NCI-H345 treated with DMSO at 0.1 percent for 48 hours (cell line): ENCODE measurements at regions not wholly inside any gene's neighbourhood (a gene's known extent, or its start where the extent isn't known, plus 50 kb on each side); places are given as distances from the start of the nearest gene placed in this dataset.

Experiments
- DNase-seq: peaks from one replicate; lab custom pipeline; 2025; ENCODE audit not compliant: unreplicated experiment; lab: John Stamatoyannopoulos, UW

GRCh38 chr14:104523546-104523935 lies 56.0 kb upstream of the C14orf180 start:
- DNase-seq = no peak

- DNase-seq = no peak
Measured at GRCh38 chr14:104524726-104525125, 54.8 kb upstream of the C14orf180 start.

GRCh38 chr14:104526723-104527645 lies 52.6 kb upstream of the C14orf180 start:
- DNase-seq = no peak

GRCh38 chr14:104527857-104528459 lies 51.6 kb upstream of the C14orf180 start:
- no peak for DNase-seq

GRCh38 chr14:104528496-104528895 lies 51.1 kb upstream of the C14orf180 start:
- no peak for DNase-seq
